OCI-LY7 (cell line): ENCODE measurements at regions not wholly inside any gene's neighbourhood (a gene's known extent, or its start where the extent isn't known, plus 50 kb on each side); places are given as distances from the start of the nearest gene placed in this dataset.
"Not testable (repeated sequence)": the region's sequence is repeated elsewhere in the genome, so short reads cannot be mapped to it uniquely, and the experiment has no call there.

ENCODE experiments used
- BruUV-seq: library from RNA; stranded (reverse); fragments of 400-500 nt; replicated peaks from 2 replicates; lab custom pipeline; 2021; lab: Mats Ljungman, UMichigan
- CTCF ChIA-PET: fragments of 300-600 bp; sonication (Branson Sonifier 250); formaldehyde crosslinking; loops from one replicate; lab custom pipeline; 2022; ENCODE audit warnings: antibody characterized with exemption; ENCODE audit not compliant: unreplicated experiment; lab: Charles Lee
- POLR2A ChIA-PET: fragments of 300-600 bp; sonication (Branson Sonifier 250); formaldehyde crosslinking; loops from one replicate; lab custom pipeline; 2022; ENCODE audit warnings: antibody characterized with exemption; lab: Charles Lee
- DNase-seq: peaks from one replicate; pipeline ENCODE4 v3.0.0-alpha.2; 2015; ENCODE audit warnings: low spot score
- H2AFZ ChIP-seq: fragments of 200-600 bp; sonication (generic), shearing (Covaris generic); 2 replicates; pipeline ENCODE4 v1.6.1; 2014; ENCODE audit warnings: mild to moderate bottlenecking, antibody characterized with exemption, low read length, moderate library complexity
- H3K27ac ChIP-seq: fragments of 200-600 bp; sonication (generic); 2 replicates; pipeline ENCODE4 v1.5.1; 2014; ENCODE audit warnings: mixed run types, low read depth, mild to moderate bottlenecking, moderate library complexity, low read length, inconsistent platforms; ENCODE audit not compliant: poor library complexity, severe bottlenecking
- H3K36me3 ChIP-seq: fragments of 200-600 bp; sonication (generic); 2 replicates; pipeline ENCODE4 v1.6.1; 2014; ENCODE audit warnings: mild to moderate bottlenecking, antibody characterized with exemption, low read length, moderate library complexity, mixed read lengths; ENCODE audit not compliant: insufficient read depth
- H3K4me1 ChIP-seq: fragments of 200-600 bp; sonication (generic); 2 replicates; pipeline ENCODE4 v1.5.1; 2014; ENCODE audit warnings: mild to moderate bottlenecking, low read length; ENCODE audit not compliant: insufficient read depth, poor library complexity, severe bottlenecking
- H3K4me2 ChIP-seq: fragments of 200-600 bp; sonication (generic); 2 replicates; pipeline ENCODE4 v1.6.1; 2014; ENCODE audit warnings: mild to moderate bottlenecking, low read length
- H3K4me3 ChIP-seq: fragments of 200-600 bp; sonication (generic); 2 replicates; pipeline ENCODE4 v1.5.1; 2014; ENCODE audit warnings: mild to moderate bottlenecking, low read depth, low read length; ENCODE audit not compliant: poor library complexity, severe bottlenecking
- H3K79me2 ChIP-seq: fragments of 200-600 bp; sonication (generic); 2 replicates; pipeline ENCODE4 v1.6.1; 2016; ENCODE audit warnings: low read depth, mild to moderate bottlenecking, low read length, moderate library complexity, mixed read lengths; ENCODE audit not compliant: insufficient read depth
- H3K9me2 ChIP-seq: fragments of 200-600 bp; sonication (generic); 2 replicates; pipeline ENCODE4 v1.6.1; 2016; ENCODE audit warnings: mild to moderate bottlenecking, low read length, mixed read lengths; ENCODE audit not compliant: insufficient read depth
- H3K9me3 ChIP-seq: fragments of 200-600 bp; sonication (generic); 2 replicates; pipeline ENCODE4 v1.6.1; 2014; ENCODE audit warnings: mild to moderate bottlenecking, mixed run types, low read length, mixed read lengths
- H4K20me1 ChIP-seq: fragments of 200-600 bp; sonication (generic); 2 replicates; pipeline ENCODE4 v1.6.1; 2014; ENCODE audit warnings: mild to moderate bottlenecking, antibody characterized with exemption, low read length, moderate library complexity, mixed read lengths; ENCODE audit not compliant: insufficient read depth
- CTCF ChIP-seq: fragments of 200-600 bp; sonication (generic); conservative IDR thresholded peaks from 2 replicates; pipeline ENCODE4 v1.5.1; 2014; ENCODE audit warnings: mild to moderate bottlenecking, antibody characterized with exemption, low read length, moderate library complexity, mixed read lengths
- EZH2phosphoT487 ChIP-seq: fragments of 200-600 bp; sonication (generic); IDR thresholded peaks from 2 replicates; pipeline ENCODE4 v1.6.1; 2018; ENCODE audit warnings: low read depth, borderline replicate concordance, mild to moderate bottlenecking, mixed run types, antibody characterized with exemption, low read length, moderate library complexity, mixed read lengths
- intact Hi-C: fragments of 100-400 bp; cut with micrococcal nuclease; formaldehyde crosslinking; loops from one replicate; pipeline ENCODE4 v1.10.0; 2022; ENCODE audit not compliant: unreplicated experiment

GRCh38 chr1:183739741-183740271 is 65.1 kb upstream of the RGL1 start:
- Histone ChIP-seq H3K4me2 (no peak overlapping the region), H3K27ac (no peak overlapping the region), H3K36me3 (no peaks in the 10 kb centered on the region), H3K4me3 (no peak overlapping the region), H3K9me2 (no peaks in the 10 kb centered on the region), H3K79me2 (no peaks in the 10 kb centered on the region), H2AFZ (no peak overlapping the region), H3K4me1 (no peaks in the 10 kb centered on the region), H3K9me3 (no peaks in the 10 kb centered on the region), H4K20me1 (no peaks in the 10 kb centered on the region)
- ChIA-PET CTCF (no interaction called here), POLR2A (no interaction called here)
- TF ChIP-seq CTCF = no peak
- TF ChIP-seq EZH2phosphoT487 = no peak
- DNase-seq = no peak
- intact Hi-C loops = no loop called here
- BruUV-seq = no TSS peak

- no peaks in the 10 kb centered on the region for H3K9me2 ChIP-seq
- BruUV-seq = no TSS peak
- H3K36me3 ChIP-seq = no peaks in the 10 kb centered on the region
- H2AFZ ChIP-seq = no peak overlapping the region
- no peak for TF ChIP-seq CTCF
- no peak for TF ChIP-seq EZH2phosphoT487
- ChIA-PET CTCF (no interaction called here), POLR2A (no interaction called here)
- intact Hi-C loops = no loop called here
- H3K79me2 ChIP-seq = no peaks in the 10 kb centered on the region
- H3K4me1 ChIP-seq = no peaks in the 10 kb centered on the region
- H3K9me3 ChIP-seq = no peaks in the 10 kb centered on the region
- no peak overlapping the region for H3K27ac ChIP-seq
- no peak for DNase-seq
- no peaks in the 10 kb centered on the region for H4K20me1 ChIP-seq
- H3K4me3 ChIP-seq = no peak overlapping the region
- H3K4me2 ChIP-seq = no peak overlapping the region
Measured at GRCh38 chr1:183739082-183739481, 65.8 kb upstream of the RGL1 start.

GRCh38 chr1:183737916-183738315 is 67.0 kb upstream of the RGL1 start:
- BruUV-seq, H3K4me1 ChIP-seq, H3K36me3 ChIP-seq, POLR2A ChIA-PET, CTCF ChIA-PET, H3K9me2 ChIP-seq, intact Hi-C loops, H3K79me2 ChIP-seq, H3K27ac ChIP-seq, DNase-seq, H3K4me2 ChIP-seq, H3K4me3 ChIP-seq, H4K20me1 ChIP-seq, H3K9me3 ChIP-seq, H2AFZ ChIP-seq: not testable (repeated sequence)
